Effector memory CD8-positive, alpha-beta T cell (primary cell): ENCODE measurements at regions not wholly inside any gene's neighbourhood (a gene's known extent, or its start where the extent isn't known, plus 50 kb on each side); places are given as distances from the start of the nearest gene placed in this dataset.
"Not testable (repeated sequence)": the region's sequence is repeated elsewhere in the genome, so short reads cannot be mapped to it uniquely, and the experiment has no call there.

Source experiments
- ATAC-seq: fragments of 150-1000 bp; cut with Tn5 transposase; replicated peaks from 2 replicates; pipeline ENCODE4 v1.10.0; 2021; ENCODE audit warnings: mild to moderate bottlenecking, moderate library complexity
- DNase-seq, 3 experiments: peaks; one replicate each; pipeline ENCODE4 v3.0.0; 2021
- H3K27ac Mint-ChIP-seq, 2 donors: one replicate each; pipeline ENCODE4 v1.8.0; 2022; ENCODE audit warnings: mild to moderate bottlenecking in 2 of 2, mixed read lengths in 2 of 2, moderate library complexity in 2 of 2
- H3K27me3 Mint-ChIP-seq, 2 donors: one replicate each; pipeline ENCODE4 v1.8.0; 2022; ENCODE audit warnings: mixed read lengths in 2 of 2
- H3K36me3 Mint-ChIP-seq: one replicate; pipeline ENCODE4 v1.8.0; 2022; ENCODE audit warnings: mild to moderate bottlenecking, moderate library complexity, mixed read lengths; ENCODE audit not compliant: insufficient read depth
- H3K4me1 Mint-ChIP-seq, 2 donors: one replicate each; pipeline ENCODE4 v1.8.0; 2022; ENCODE audit warnings: low read depth in 2 of 2, mixed read lengths in 2 of 2
- H3K4me3 Mint-ChIP-seq, 2 donors: one replicate each; pipeline ENCODE4 v1.8.0; 2022; ENCODE audit warnings: mild to moderate bottlenecking in 2 of 2, mixed read lengths in 2 of 2, moderate library complexity in 2 of 2
- H3K9me3 Mint-ChIP-seq, 2 donors: one replicate each; pipeline ENCODE4 v1.8.0; 2022; ENCODE audit warnings: mixed read lengths in 2 of 2

- H3K4me3 Mint-ChIP-seq, H3K27ac Mint-ChIP-seq, H3K4me1 Mint-ChIP-seq, ATAC-seq, H3K36me3 Mint-ChIP-seq, DNase-seq: not testable (repeated sequence)
- Mint-ChIP-seq H3K9me3 (peaks cover 6 to 12% of the 10 kb centered on the region in 2 donors), H3K27me3 (peaks cover 0 to 31% of the 10 kb centered on the region in 2 donors)
Measured at GRCh38 chr5:74523698-74524097, 116.8 kb downstream of the ENC1 start.

GRCh38 chr5:74522838-74523237 is 117.7 kb downstream of the ENC1 start:
- not testable (repeated sequence) for H3K4me1 Mint-ChIP-seq, ATAC-seq, DNase-seq, H3K4me3 Mint-ChIP-seq, H3K36me3 Mint-ChIP-seq, H3K27ac Mint-ChIP-seq
- Mint-ChIP-seq H3K27me3 (peaks cover 0 to 39% of the 10 kb centered on the region in 2 donors), H3K9me3 (peaks cover 6 to 12% of the 10 kb centered on the region in 2 donors)

- H3K4me3 Mint-ChIP-seq, result no peak overlapping the region
- no peak overlapping the region for H3K27ac Mint-ChIP-seq
- no peak for DNase-seq
- H3K4me1 Mint-ChIP-seq, result peaks cover 0 to 2% of the 10 kb centered on the region in 2 donors
- ATAC-seq, result no peak
- H3K9me3 Mint-ChIP-seq, result peaks cover 6 to 12% of the 10 kb centered on the region in 2 donors
- H3K36me3 Mint-ChIP-seq, result no peaks in the 10 kb centered on the region
- peaks cover 0 to 49% of the 10 kb centered on the region in 2 donors for H3K27me3 Mint-ChIP-seq
Measured at GRCh38 chr5:74521401-74521800, 119.1 kb downstream of the ENC1 start.

GRCh38 chr5:74519679-74520078 is 120.8 kb downstream of the ENC1 start:
- peaks cover 6 to 12% of the 10 kb centered on the region in 2 donors for H3K9me3 Mint-ChIP-seq
- no peak overlapping the region for H3K27ac Mint-ChIP-seq
- no peak for DNase-seq
- no peaks in the 10 kb centered on the region for H3K36me3 Mint-ChIP-seq
- peaks cover 0 to 2% of the 10 kb centered on the region in 2 donors for H3K4me1 Mint-ChIP-seq
- peaks cover 0 to 62% of the 10 kb centered on the region in 2 donors for H3K27me3 Mint-ChIP-seq
- no peak for ATAC-seq
- no peak overlapping the region for H3K4me3 Mint-ChIP-seq

- H3K27ac Mint-ChIP-seq, result no peak overlapping the region
- H3K4me3 Mint-ChIP-seq, result no peak overlapping the region
- peaks cover 0 to 2% of the 10 kb centered on the region in 2 donors for H3K4me1 Mint-ChIP-seq
- ATAC-seq (no peak), DNase-seq (no peak)
- H3K9me3 Mint-ChIP-seq, result peaks cover 6 to 12% of the 10 kb centered on the region in 2 donors
- peaks cover 0 to 67% of the 10 kb centered on the region in 2 donors for H3K27me3 Mint-ChIP-seq
- no peaks in the 10 kb centered on the region for H3K36me3 Mint-ChIP-seq
Measured at GRCh38 chr5:74519161-74519571, 121.4 kb downstream of the ENC1 start.

GRCh38 chr5:74517700-74518099 is 122.8 kb downstream of the ENC1 start:
- DNase-seq (no peak), ATAC-seq (no peak)
- H3K4me3 Mint-ChIP-seq, result no peak overlapping the region
- H3K36me3 Mint-ChIP-seq, result no peaks in the 10 kb centered on the region
- H3K27me3 Mint-ChIP-seq, result peaks cover 0 to 59% of the 10 kb centered on the region in 2 donors
- peaks cover 0 to 2% of the 10 kb centered on the region in 2 donors for H3K4me1 Mint-ChIP-seq
- no peak overlapping the region for H3K27ac Mint-ChIP-seq
- H3K9me3 Mint-ChIP-seq, result no peaks in the 10 kb centered on the region

- Mint-ChIP-seq H3K4me3 (no peak overlapping the region), H3K27ac (no peak overlapping the region), H3K27me3 (peaks cover 0 to 53% of the 10 kb centered on the region in 2 donors), H3K36me3 (no peaks in the 10 kb centered on the region), H3K4me1 (peaks cover 0 to 2% of the 10 kb centered on the region in 2 donors), H3K9me3 (no peaks in the 10 kb centered on the region)
- DNase-seq, result no peak
- no peak for ATAC-seq
Measured at GRCh38 chr5:74516211-74516636, 124.3 kb downstream of the ENC1 start.

GRCh38 chr5:74514888-74515551 is 125.5 kb downstream of the ENC1 start:
- no peaks in the 10 kb centered on the region for H3K36me3 Mint-ChIP-seq
- ATAC-seq, result no peak
- H3K27ac Mint-ChIP-seq, result no peak overlapping the region
- H3K4me3 Mint-ChIP-seq, result no peak overlapping the region
- no peak for DNase-seq
- H3K9me3 Mint-ChIP-seq, result no peaks in the 10 kb centered on the region
- peaks cover 0 to 50% of the 10 kb centered on the region in 2 donors for H3K27me3 Mint-ChIP-seq
- no peaks in the 10 kb centered on the region for H3K4me1 Mint-ChIP-seq

- not testable (repeated sequence) for H3K9me3 Mint-ChIP-seq, H3K4me1 Mint-ChIP-seq, H3K27ac Mint-ChIP-seq, ATAC-seq, H3K36me3 Mint-ChIP-seq, DNase-seq, H3K4me3 Mint-ChIP-seq
- H3K27me3 Mint-ChIP-seq, result peaks cover 0 to 23% of the 10 kb centered on the region in 2 donors
Measured at GRCh38 chr5:74511770-74512169, 128.8 kb downstream of the ENC1 start.

- Mint-ChIP-seq H3K4me3 (no peak overlapping the region), H3K4me1 (no peaks in the 10 kb centered on the region), H3K36me3 (no peaks in the 10 kb centered on the region), H3K27me3 (peaks cover 0 to 14% of the 10 kb centered on the region in 2 donors), H3K9me3 (no peaks in the 10 kb centered on the region), H3K27ac (no peak overlapping the region)
- ATAC-seq (no peak), DNase-seq (no peak)
Measured at GRCh38 chr5:74510476-74511075, 130.0 kb downstream of the ENC1 start.

GRCh38 chr5:74507370-74508005 is 133.0 kb downstream of the ENC1 start:
- Mint-ChIP-seq H3K36me3 (no peaks in the 10 kb centered on the region), H3K27me3 (peaks cover 0 to 9% of the 10 kb centered on the region in 2 donors), H3K4me1 (no peaks in the 10 kb centered on the region), H3K27ac (no peak overlapping the region), H3K4me3 (no peak overlapping the region), H3K9me3 (no peaks in the 10 kb centered on the region)
- ATAC-seq (no peak), DNase-seq (no peak)

- Mint-ChIP-seq H3K36me3 (no peaks in the 10 kb centered on the region), H3K4me1 (no peaks in the 10 kb centered on the region), H3K9me3 (no peaks in the 10 kb centered on the region), H3K27ac (no peak overlapping the region), H3K27me3 (peaks cover 0 to 9% of the 10 kb centered on the region in 2 donors), H3K4me3 (no peak overlapping the region)
- ATAC-seq (no peak), DNase-seq (no peak)
Measured at GRCh38 chr5:74506119-74506518, 134.4 kb downstream of the ENC1 start.

GRCh38 chr5:74504463-74504862 is 136.1 kb downstream of the ENC1 start:
- ATAC-seq, result no peak
- no peak overlapping the region for H3K27ac Mint-ChIP-seq
- H3K4me3 Mint-ChIP-seq, result no peak overlapping the region
- no peaks in the 10 kb centered on the region for H3K4me1 Mint-ChIP-seq
- H3K9me3 Mint-ChIP-seq, result no peaks in the 10 kb centered on the region
- no peaks in the 10 kb centered on the region for H3K36me3 Mint-ChIP-seq
- DNase-seq, result no peak
- H3K27me3 Mint-ChIP-seq, result peaks cover 0 to 9% of the 10 kb centered on the region in 2 donors
